HepG2 (cell line): ENCODE measurements at regions not wholly inside any gene's neighbourhood (a gene's known extent, or its start where the extent isn't known, plus 50 kb on each side); places are given as distances from the start of the nearest gene placed in this dataset.

Experiments used
- CREBL2 ChIP-seq: sonication (generic); formaldehyde crosslinking; IDR thresholded peaks from 2 replicates; pipeline ENCODE4 v1.8.1; 2023; ENCODE audit warnings: missing genetic modification reagents, mild to moderate bottlenecking, borderline replicate concordance
- CTCF ChIP-seq: sonication (generic); formaldehyde crosslinking; IDR thresholded peaks from 2 replicates; pipeline ENCODE4 v1.5.0; 2020; ENCODE audit warnings: mild to moderate bottlenecking, missing genetic modification reagents, moderate library complexity
- FOXO4 ChIP-seq: sonication (generic); formaldehyde crosslinking; conservative IDR thresholded peaks from 2 replicates; pipeline ENCODE4 v1.8.1; 2023; ENCODE audit warnings: missing genetic modification reagents
- POLR2A ChIP-seq, 2 experiments: IDR thresholded peaks; 2 replicates each; pipeline ENCODE4 v1.6.1; 2011; ENCODE audit warnings: low read depth in 2 of 2, low read length in 2 of 2, mild to moderate bottlenecking in 1 of 2, moderate library complexity in 1 of 2; ENCODE audit not compliant: insufficient read depth in 1 of 2
- ZBTB43 ChIP-seq: sonication (generic); formaldehyde crosslinking; conservative IDR thresholded peaks from 2 replicates; pipeline ENCODE4 v1.4.0; 2020; ENCODE audit warnings: missing genetic modification reagents
- ZBTB7A ChIP-seq: sonication (generic); formaldehyde crosslinking; IDR thresholded peaks from 2 replicates; pipeline ENCODE4 v1.8.0; 2022; ENCODE audit warnings: mild to moderate bottlenecking, missing genetic modification reagents
- ZNF629 ChIP-seq: sonication (generic); formaldehyde crosslinking; conservative IDR thresholded peaks from 2 replicates; pipeline ENCODE4 v1.5.0; 2020; ENCODE audit warnings: missing genetic modification reagents

GRCh38 chr9:89923174-89923573, 318.4 kb downstream of the GADD45G start:
- TF ChIP-seq CTCF (CRISPR knock-in tag), result no peak
- no peak for TF ChIP-seq CREBL2 (CRISPR knock-in tag)
- TF ChIP-seq FOXO4, result no peak
- no peak for TF ChIP-seq POLR2A (IDR thresholded peaks at IDR 0.05; ENCODE audit: insufficient read depth in 1 of 2, low read depth in 2 of 2, low read length in 2 of 2)
- TF ChIP-seq ZNF629 (CRISPR knock-in tag), result no peak
- no peak for TF ChIP-seq ZBTB7A
- no peak for TF ChIP-seq ZBTB43 (CRISPR knock-in tag)
